ENCODE measurements at regions not wholly inside any gene's neighbourhood (a gene's known extent, or its start where the extent isn't known, plus 50 kb on each side); places are given as distances from the start of the nearest gene placed in this dataset.

GRCh38 chr1:83698644-83699043 lies 300.3 kb downstream of the TTLL7 start:
- in situ Hi-C loops (cut with MboI; ENCODE audit: low sequenced_read_pairs): no loop called here
- Histone ChIP-seq H3K9me3 (no peaks in the 10 kb centered on the region), H3K4me1 (peaks cover 8% of the 10 kb centered on the region), H3K27me3 (ENCODE audit: low read depth) (no peaks in the 10 kb centered on the region), H3K4me3 (no peak overlapping the region), H3K36me3 (replicated peaks) (no peaks in the 10 kb centered on the region)
- no peak for DNase-seq (ENCODE audit: low spot score in 2 of 2)

DNA sequence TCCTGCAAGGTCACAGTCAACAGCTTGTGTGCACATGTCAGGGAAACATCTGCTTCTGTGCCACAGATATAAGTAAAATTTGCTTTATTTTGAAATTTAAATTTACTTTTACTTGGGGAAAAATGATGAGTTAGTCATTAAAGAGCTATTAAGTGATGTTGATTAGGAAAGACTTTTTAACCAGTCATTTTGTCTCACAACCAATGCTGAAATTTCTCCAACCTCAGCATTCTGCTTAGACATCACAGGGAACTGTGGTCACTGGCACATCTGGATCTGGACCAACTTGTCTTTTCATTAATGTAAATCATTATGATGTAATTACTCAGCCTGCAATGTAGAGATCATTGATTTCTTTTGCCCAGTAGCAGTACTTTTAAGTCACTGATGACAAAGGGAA lies 301.0 kb downstream of the TTLL7 start:
- Histone ChIP-seq H3K9me3 (no peaks in the 10 kb centered on the region), H3K4me1 (peaks cover 15% of the 10 kb centered on the region), H3K27me3 (ENCODE audit: low read depth) (no peaks in the 10 kb centered on the region), H3K36me3 (replicated peaks) (no peaks in the 10 kb centered on the region), H3K4me3 (no peak overlapping the region)
- in situ Hi-C loops (cut with MboI; ENCODE audit: low sequenced_read_pairs): no loop called here
- DNase-seq (ENCODE audit: low spot score in 2 of 2): no peak

- no peak for DNase-seq (ENCODE audit: low spot score in 2 of 2)
- H3K9me3 ChIP-seq: no peaks in the 10 kb centered on the region
- no peaks in the 10 kb centered on the region for H3K27me3 ChIP-seq (ENCODE audit: low read depth)
- no peak overlapping the region for H3K4me3 ChIP-seq
- H3K36me3 ChIP-seq (replicated peaks): no peaks in the 10 kb centered on the region
- in situ Hi-C loops (cut with MboI; ENCODE audit: low sequenced_read_pairs): no loop called here
- H3K4me1 ChIP-seq: peaks cover 15% of the 10 kb centered on the region
Observed at GRCh38 chr1:83697220-83697619, 301.7 kb downstream of the TTLL7 start.

DNA sequence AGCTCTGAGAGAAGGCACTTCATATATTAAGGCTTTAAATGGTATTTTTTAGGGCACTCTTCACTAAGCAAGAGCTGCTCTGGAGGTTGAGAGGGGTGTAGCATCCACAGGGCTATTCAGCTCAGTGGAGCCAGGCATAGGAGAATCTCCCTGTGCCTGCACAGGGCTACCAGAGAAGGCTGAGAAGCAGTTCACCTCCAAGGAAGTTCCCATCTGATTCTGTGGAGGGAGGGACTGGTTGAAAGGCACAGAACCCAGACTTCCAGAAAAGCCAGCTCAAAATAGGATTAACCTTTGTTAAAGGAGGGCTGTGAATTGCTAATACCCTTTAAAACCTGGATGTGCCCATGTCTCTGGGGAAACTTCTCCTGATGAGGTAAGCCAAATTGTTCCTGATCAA lies 304.5 kb downstream of the TTLL7 start:
- Histone ChIP-seq H3K4me1 (peaks cover 15% of the 10 kb centered on the region), H3K4me3 (no peak overlapping the region), H3K36me3 (replicated peaks) (no peaks in the 10 kb centered on the region), H3K9me3 (no peaks in the 10 kb centered on the region), H3K27me3 (ENCODE audit: low read depth) (no peaks in the 10 kb centered on the region)
- peak in 1 of 2 experiments; percentile 11 for DNase-seq (ENCODE audit: low spot score in 2 of 2)
- in situ Hi-C loops (cut with MboI; ENCODE audit: low sequenced_read_pairs): no loop called here

DNA sequence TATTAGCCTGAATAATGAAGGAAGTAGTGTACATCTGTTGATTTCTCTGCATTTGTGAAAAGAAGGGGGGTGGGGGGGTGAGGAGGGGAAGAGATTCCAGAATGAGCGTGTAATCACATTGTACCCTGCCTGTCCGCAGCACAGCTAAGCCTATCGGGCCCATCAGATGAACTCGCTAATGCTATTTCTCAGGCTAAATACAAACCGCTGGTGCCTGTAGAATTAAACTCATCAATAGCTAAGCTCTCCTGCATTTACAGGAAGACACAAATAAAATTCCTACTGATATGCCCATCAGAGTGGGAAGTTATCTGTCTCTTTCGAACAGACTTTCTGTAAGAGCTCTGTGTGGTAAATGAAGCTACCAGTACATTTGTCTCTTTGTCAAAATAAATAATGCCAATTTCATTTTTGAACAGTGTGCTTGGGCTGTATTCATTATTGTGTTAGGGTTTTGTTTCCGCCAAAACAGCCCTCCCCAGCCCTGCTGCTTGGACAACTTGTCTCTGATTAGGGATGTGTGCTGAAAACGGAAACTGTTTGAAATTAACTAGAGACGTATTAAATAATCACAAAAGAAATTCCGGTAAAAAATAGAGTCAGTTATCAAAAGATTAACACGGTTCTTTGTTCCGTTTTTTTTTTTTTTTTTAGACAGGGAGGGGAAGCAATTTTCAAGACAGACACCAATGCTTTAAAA lies 305.4 kb downstream of the TTLL7 start:
- DNase-seq (ENCODE audit: low spot score in 2 of 2): peak; percentile 17 to 25
- Histone ChIP-seq H3K4me1 (peaks cover 15% of the 10 kb centered on the region), H3K27me3 (ENCODE audit: low read depth) (no peaks in the 10 kb centered on the region), H3K9me3 (no peaks in the 10 kb centered on the region), H3K4me3 (no peak overlapping the region), H3K36me3 (replicated peaks) (no peaks in the 10 kb centered on the region)
- in situ Hi-C loops (cut with MboI; ENCODE audit: low sequenced_read_pairs): no loop called here

DNA sequence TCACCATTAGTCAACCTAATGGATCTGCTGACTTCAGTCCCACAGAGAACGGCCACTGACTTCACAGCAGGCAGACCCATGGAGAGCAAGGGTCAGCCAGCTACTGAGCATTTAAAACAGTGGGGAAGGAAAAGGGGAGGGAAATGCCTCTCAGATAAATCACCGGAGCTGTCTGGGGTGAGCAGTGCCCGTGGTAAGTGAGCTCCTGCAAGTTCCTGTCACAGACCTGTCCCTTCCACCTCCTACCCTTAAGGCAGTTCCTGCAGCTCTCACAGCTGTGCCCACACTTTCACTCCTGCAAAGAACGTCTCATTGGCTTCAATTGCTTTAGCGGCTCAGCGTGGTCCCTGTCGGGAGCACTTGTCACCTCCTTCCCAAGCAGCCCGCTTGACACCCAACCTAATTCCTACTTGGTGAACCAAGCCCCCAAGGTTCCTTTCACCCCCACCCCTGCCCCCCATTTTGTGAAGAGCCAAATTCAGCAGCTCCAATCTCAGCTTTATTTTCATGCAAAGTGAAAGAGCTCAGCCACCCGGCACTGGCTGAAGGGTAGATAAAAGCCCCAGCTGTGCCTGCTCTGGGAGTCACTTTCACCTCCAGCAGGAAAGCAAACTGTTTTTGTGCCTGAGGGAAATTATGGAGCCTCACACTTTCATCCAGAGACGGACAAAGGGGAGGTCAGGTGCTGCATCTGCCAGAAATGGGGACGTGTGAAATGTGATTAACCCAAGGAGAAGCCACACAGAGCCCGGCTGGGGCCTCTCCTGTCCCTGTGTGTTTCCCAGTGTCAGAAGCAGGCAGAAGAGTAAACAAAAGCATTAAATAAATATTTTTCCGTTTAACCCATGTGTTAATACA lies 306.2 kb downstream of the TTLL7 start:
- Histone ChIP-seq H3K4me1 (peaks cover 15% of the 10 kb centered on the region), H3K9me3 (no peaks in the 10 kb centered on the region), H3K36me3 (replicated peaks) (no peaks in the 10 kb centered on the region), H3K27me3 (ENCODE audit: low read depth) (no peaks in the 10 kb centered on the region), H3K4me3 (no peak overlapping the region)
- in situ Hi-C loops (cut with MboI; ENCODE audit: low sequenced_read_pairs): no loop called here
- peak; percentile 72 to 80 for DNase-seq (ENCODE audit: low spot score in 2 of 2)

- Histone ChIP-seq H3K4me3 (no peak overlapping the region), H3K9me3 (no peaks in the 10 kb centered on the region), H3K27me3 (ENCODE audit: low read depth) (no peaks in the 10 kb centered on the region), H3K4me1 (peaks cover 15% of the 10 kb centered on the region), H3K36me3 (replicated peaks) (no peaks in the 10 kb centered on the region)
- in situ Hi-C loops (cut with MboI; ENCODE audit: low sequenced_read_pairs): no loop called here
- no peak for DNase-seq (ENCODE audit: low spot score in 2 of 2)
Observed at GRCh38 chr1:83691953-83692500, 306.9 kb downstream of the TTLL7 start.

DNA sequence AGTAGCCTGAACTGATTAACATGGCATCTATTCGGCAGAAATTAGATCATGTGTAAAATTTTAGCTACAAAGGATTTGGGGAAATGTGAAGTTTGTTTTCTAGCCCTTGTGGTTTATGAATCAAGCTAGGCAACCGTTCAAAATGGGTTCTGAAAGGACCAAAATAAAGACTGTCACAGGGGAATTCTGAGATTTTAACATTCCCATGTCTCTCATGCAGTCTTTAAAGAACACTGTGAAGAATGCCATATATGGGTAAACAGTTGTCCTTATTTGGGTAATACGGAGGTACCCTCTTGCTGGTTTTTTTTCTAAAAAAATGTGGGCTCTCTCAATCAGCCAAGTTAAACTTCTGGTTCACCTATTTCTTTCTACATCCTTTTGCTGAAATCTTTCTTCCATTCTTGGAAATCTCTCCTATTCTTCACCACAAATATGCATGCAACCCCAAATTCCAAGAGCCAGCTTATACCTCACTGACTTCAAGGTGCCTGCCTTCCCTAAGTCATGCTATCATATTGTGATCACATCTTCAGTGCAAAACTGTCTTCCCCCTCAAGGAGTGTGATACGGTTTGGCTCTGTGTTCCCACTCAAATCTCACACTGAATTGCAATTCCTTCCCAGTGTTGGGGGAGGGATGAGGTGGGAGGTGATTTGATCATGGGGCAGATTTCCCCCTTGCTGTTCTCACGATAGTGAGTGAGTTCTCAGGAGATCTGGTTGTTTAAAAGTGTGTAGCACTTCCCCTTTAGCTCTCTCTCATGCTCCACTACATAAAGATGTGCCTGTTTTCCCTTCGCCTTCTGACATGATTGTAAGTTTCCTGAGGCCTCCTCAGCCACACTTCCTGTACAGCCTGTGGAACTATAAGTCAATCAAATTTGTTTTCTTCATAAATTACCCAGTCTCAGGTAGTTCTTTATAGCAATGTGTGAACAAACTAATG lies 308.7 kb downstream of the TTLL7 start:
- Histone ChIP-seq H3K36me3 (replicated peaks) (no peaks in the 10 kb centered on the region), H3K9me3 (no peaks in the 10 kb centered on the region), H3K4me1 (peaks cover 15% of the 10 kb centered on the region), H3K4me3 (no peak overlapping the region), H3K27me3 (ENCODE audit: low read depth) (no peaks in the 10 kb centered on the region)
- no peak for DNase-seq (ENCODE audit: low spot score in 2 of 2)
- in situ Hi-C loops (cut with MboI; ENCODE audit: low sequenced_read_pairs): no loop called here

- in situ Hi-C loops (cut with MboI; ENCODE audit: low sequenced_read_pairs): no loop called here
- no peaks in the 10 kb centered on the region for H3K27me3 ChIP-seq (ENCODE audit: low read depth)
- no peak for DNase-seq (ENCODE audit: low spot score in 2 of 2)
- no peaks in the 10 kb centered on the region for H3K4me1 ChIP-seq
- H3K4me3 ChIP-seq: no peak overlapping the region
- no peaks in the 10 kb centered on the region for H3K36me3 ChIP-seq (replicated peaks)
- no peaks in the 10 kb centered on the region for H3K9me3 ChIP-seq
Observed at GRCh38 chr1:83682132-83682531, 316.8 kb downstream of the TTLL7 start.

- no peaks in the 10 kb centered on the region for H3K27me3 ChIP-seq (ENCODE audit: low read depth)
- in situ Hi-C loops (cut with MboI; ENCODE audit: low sequenced_read_pairs): no loop called here
- no peaks in the 10 kb centered on the region for H3K9me3 ChIP-seq
- H3K4me3 ChIP-seq: no peak overlapping the region
- no peaks in the 10 kb centered on the region for H3K4me1 ChIP-seq
- H3K36me3 ChIP-seq (replicated peaks): no peaks in the 10 kb centered on the region
- DNase-seq (ENCODE audit: low spot score in 2 of 2): no peak
Observed at GRCh38 chr1:83676106-83676505, 322.8 kb downstream of the TTLL7 start.

GRCh38 chr1:83673312-83673711 lies 325.6 kb downstream of the TTLL7 start:
- no peak for DNase-seq (ENCODE audit: low spot score in 2 of 2)
- no peaks in the 10 kb centered on the region for H3K4me1 ChIP-seq
- H3K9me3 ChIP-seq: peaks cover 6% of the 10 kb centered on the region; the same call in 1 of the 2 replicates
- no peak overlapping the region for H3K4me3 ChIP-seq
- no peaks in the 10 kb centered on the region for H3K27me3 ChIP-seq (ENCODE audit: low read depth)
- in situ Hi-C loops (cut with MboI; ENCODE audit: low sequenced_read_pairs): no loop called here
- H3K36me3 ChIP-seq (replicated peaks): no peaks in the 10 kb centered on the region

- H3K9me3 ChIP-seq: peaks cover 6% of the 10 kb centered on the region; the same call in 1 of the 2 replicates
- DNase-seq (ENCODE audit: low spot score in 2 of 2): no peak
- in situ Hi-C loops (cut with MboI; ENCODE audit: low sequenced_read_pairs): no loop called here
- no peaks in the 10 kb centered on the region for H3K27me3 ChIP-seq (ENCODE audit: low read depth)
- H3K4me1 ChIP-seq: no peaks in the 10 kb centered on the region
- no peaks in the 10 kb centered on the region for H3K36me3 ChIP-seq (replicated peaks)
- no peak overlapping the region for H3K4me3 ChIP-seq
Observed at GRCh38 chr1:83671586-83671985, 327.3 kb downstream of the TTLL7 start.

DNA sequence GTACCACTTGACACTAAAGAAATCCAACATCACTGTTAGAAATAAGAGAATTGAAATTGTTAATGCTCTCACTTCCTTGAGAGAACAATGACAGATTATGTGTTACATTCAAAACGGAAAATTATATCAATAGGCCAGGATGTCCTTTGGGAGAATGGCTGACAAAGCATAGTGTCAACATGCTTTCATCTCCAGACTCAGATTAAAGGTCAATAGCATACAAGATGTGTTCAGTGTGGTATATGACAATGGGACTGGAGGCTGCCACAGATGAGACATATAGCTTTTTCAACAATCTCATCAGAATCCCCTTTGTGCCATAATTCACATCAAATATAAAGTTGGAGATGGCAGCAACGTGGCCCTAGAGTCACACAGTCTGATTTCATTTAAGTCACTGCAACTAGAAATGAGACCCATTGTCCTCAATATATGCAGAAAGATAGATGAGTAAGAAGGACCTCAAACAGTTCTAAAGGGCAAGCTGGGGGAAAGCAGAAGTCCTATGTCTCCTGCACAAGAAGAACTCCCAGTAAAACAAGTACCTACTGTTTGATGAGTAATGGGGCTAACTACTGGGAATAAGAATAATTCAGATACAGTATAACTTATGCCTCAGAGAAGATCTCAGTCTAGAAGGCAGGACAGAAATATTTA lies 327.9 kb downstream of the TTLL7 start:
- Histone ChIP-seq H3K4me3 (no peak overlapping the region), H3K9me3 (peaks cover 6% of the 10 kb centered on the region; the same call in 1 of the 2 replicates), H3K4me1 (no peaks in the 10 kb centered on the region), H3K36me3 (replicated peaks) (no peaks in the 10 kb centered on the region), H3K27me3 (ENCODE audit: low read depth) (no peaks in the 10 kb centered on the region)
- DNase-seq (ENCODE audit: low spot score in 2 of 2): no peak
- in situ Hi-C loops (cut with MboI; ENCODE audit: low sequenced_read_pairs): no loop called here
